HG03175 (cell line): ENCODE measurements at regions not wholly inside any gene's neighbourhood (a gene's known extent, or its start where the extent isn't known, plus 50 kb on each side); places are given as distances from the start of the nearest gene placed in this dataset.

Experiments used
- ATAC-seq: cut with Tn5 transposase; IDR thresholded peaks from one replicate; pipeline ENCODE4 v1.9.1; 2021; ENCODE audit warnings: mild to moderate bottlenecking, moderate library complexity; ENCODE audit not compliant: unreplicated experiment

GRCh38 chr11:39145346-39145745, 2314.1 kb downstream of the LRRC4C start:
- no peak for ATAC-seq

GRCh38 chr11:39144351-39145130, 2314.9 kb downstream of the LRRC4C start:
- no peak for ATAC-seq

GRCh38 chr11:39139581-39139980, 2319.9 kb downstream of the LRRC4C start:
- ATAC-seq, result no peak

GRCh38 chr11:39120890-39121289, 2338.6 kb downstream of the LRRC4C start:
- no peak for ATAC-seq

- ATAC-seq, result no peak
These were observed 2345.8 kb downstream of the LRRC4C start for GRCh38 chr11:39113606-39114005.

GRCh38 chr11:39102236-39102635, 2357.2 kb downstream of the LRRC4C start:
- ATAC-seq, result no peak

GRCh38 chr11:39078465-39078864, 2381.0 kb downstream of the LRRC4C start:
- ATAC-seq, result no peak

GRCh38 chr11:39037611-39038010, 2421.8 kb downstream of the LRRC4C start:
- no peak for ATAC-seq

GRCh38 chr11:39036021-39036420, 2423.4 kb downstream of the LRRC4C start:
- ATAC-seq, result no peak

GRCh38 chr11:39021539-39021938, 2423.5 kb upstream of the RAG2 start:
- no peak for ATAC-seq

GRCh38 chr11:39011797-39012196, 2413.8 kb upstream of the RAG2 start:
- ATAC-seq, result no peak

GRCh38 chr11:38990841-38991240, 2392.8 kb upstream of the RAG2 start:
- no peak for ATAC-seq

- ATAC-seq, result no peak
These were observed 2392.1 kb upstream of the RAG2 start for GRCh38 chr11:38990139-38990538.

- ATAC-seq, result no peak
These were observed 2390.9 kb upstream of the RAG2 start for GRCh38 chr11:38988908-38989307.

- no peak for ATAC-seq
These were observed 2374.2 kb upstream of the RAG2 start for GRCh38 chr11:38972220-38972619.

GRCh38 chr11:38971141-38971540, 2373.1 kb upstream of the RAG2 start:
- ATAC-seq, result no peak

GRCh38 chr11:38968951-38969350, 2370.9 kb upstream of the RAG2 start:
- no peak for ATAC-seq

GRCh38 chr11:38952698-38953097, 2354.7 kb upstream of the RAG2 start:
- ATAC-seq, result no peak

GRCh38 chr11:38950867-38951266, 2352.8 kb upstream of the RAG2 start:
- ATAC-seq, result no peak

GRCh38 chr11:38948392-38948791, 2350.4 kb upstream of the RAG2 start:
- ATAC-seq, result no peak

GRCh38 chr11:38937709-38938108, 2339.7 kb upstream of the RAG2 start:
- no peak for ATAC-seq

GRCh38 chr11:38935941-38936340, 2337.9 kb upstream of the RAG2 start:
- no peak for ATAC-seq

GRCh38 chr11:38927993-38928392, 2330.0 kb upstream of the RAG2 start:
- ATAC-seq, result no peak
